ENCODE measurements at regions not wholly inside any gene's neighbourhood (a gene's known extent, or its start where the extent isn't known, plus 50 kb on each side); places are given as distances from the start of the nearest gene placed in this dataset.

- H2AFZ ChIP-seq (ENCODE audit: low read length) = no peak overlapping the region
- H3K4me2 ChIP-seq (ENCODE audit: low read depth, low read length, poor library complexity, severe bottlenecking) = no peak overlapping the region
- H3K9me2 ChIP-seq (replicated peaks; ENCODE audit: low read depth, low read length) = no peaks in the 10 kb centered on the region
- H3K9ac ChIP-seq (ENCODE audit: low read depth, low read length, poor library complexity, severe bottlenecking) = no peak overlapping the region
- H3K36me3 ChIP-seq (ENCODE audit: insufficient read depth, low read length) = no peaks in the 10 kb centered on the region
- no peak overlapping the region for H3K4me3 ChIP-seq (ENCODE audit: low read length, poor library complexity, severe bottlenecking)
- H3K4me1 ChIP-seq (ENCODE audit: insufficient read depth, low read length, poor library complexity, severe bottlenecking) = no peaks in the 10 kb centered on the region
- no peak for TF ChIP-seq EZH2phosphoT487 (IDR thresholded peaks at IDR 0.05; ENCODE audit: borderline replicate concordance)
- TF ChIP-seq, protein P1, sequence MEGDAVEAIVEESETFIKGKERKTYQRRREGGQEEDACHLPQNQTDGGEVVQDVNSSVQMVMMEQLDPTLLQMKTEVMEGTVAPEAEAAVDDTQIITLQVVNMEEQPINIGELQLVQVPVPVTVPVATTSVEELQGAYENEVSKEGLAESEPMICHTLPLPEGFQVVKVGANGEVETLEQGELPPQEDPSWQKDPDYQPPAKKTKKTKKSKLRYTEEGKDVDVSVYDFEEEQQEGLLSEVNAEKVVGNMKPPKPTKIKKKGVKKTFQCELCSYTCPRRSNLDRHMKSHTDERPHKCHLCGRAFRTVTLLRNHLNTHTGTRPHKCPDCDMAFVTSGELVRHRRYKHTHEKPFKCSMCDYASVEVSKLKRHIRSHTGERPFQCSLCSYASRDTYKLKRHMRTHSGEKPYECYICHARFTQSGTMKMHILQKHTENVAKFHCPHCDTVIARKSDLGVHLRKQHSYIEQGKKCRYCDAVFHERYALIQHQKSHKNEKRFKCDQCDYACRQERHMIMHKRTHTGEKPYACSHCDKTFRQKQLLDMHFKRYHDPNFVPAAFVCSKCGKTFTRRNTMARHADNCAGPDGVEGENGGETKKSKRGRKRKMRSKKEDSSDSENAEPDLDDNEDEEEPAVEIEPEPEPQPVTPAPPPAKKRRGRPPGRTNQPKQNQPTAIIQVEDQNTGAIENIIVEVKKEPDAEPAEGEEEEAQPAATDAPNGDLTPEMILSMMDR (conservative IDR thresholded peaks at IDR 0.05; ENCODE audit: low read length) = no peak
- H3F3A ChIP-seq (ENCODE audit: low read depth) = no peaks in the 10 kb centered on the region
- no peaks in the 10 kb centered on the region for H3K79me2 ChIP-seq (ENCODE audit: insufficient read depth, low read length)
- no peaks in the 10 kb centered on the region for H3K9me3 ChIP-seq (ENCODE audit: insufficient read depth, low read depth, low read length)
- H3K27me3 ChIP-seq (ENCODE audit: insufficient read depth, low read length, poor library complexity, severe bottlenecking) = no peaks in the 10 kb centered on the region
- no peaks in the 10 kb centered on the region for H4K20me1 ChIP-seq (ENCODE audit: insufficient read depth, low read length, poor library complexity, severe bottlenecking)
Measured at GRCh38 chr2:7924023-7924762, 757.7 kb upstream of the ID2 start.

DNA sequence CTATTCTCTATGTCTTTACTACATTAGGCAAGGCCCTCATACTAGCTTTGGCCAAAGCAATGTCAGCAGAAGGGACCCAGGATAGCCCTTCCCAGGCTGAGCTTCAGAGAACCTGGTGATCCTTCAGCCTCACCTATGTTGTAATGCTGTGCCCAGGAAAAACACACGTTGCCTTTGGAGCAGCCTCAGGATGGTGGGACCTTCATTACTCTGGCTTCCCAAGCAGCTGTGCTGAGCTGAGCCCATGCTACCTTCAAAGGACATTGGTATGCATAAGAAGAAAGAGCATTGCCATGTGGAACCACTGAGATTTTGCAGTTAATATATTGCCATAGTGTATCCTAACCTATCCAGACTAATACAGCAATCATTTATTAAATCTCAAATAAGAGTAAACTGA is 756.4 kb upstream of the ID2 start:
- H3K9me2 ChIP-seq (replicated peaks; ENCODE audit: low read depth, low read length) = no peaks in the 10 kb centered on the region
- no peak overlapping the region for H3K4me3 ChIP-seq (ENCODE audit: low read length, poor library complexity, severe bottlenecking)
- H3K36me3 ChIP-seq (ENCODE audit: insufficient read depth, low read length) = no peaks in the 10 kb centered on the region

GRCh38 chr2:7927691-7928090 is 754.2 kb upstream of the ID2 start:
- H3F3A ChIP-seq (ENCODE audit: low read depth) = no peaks in the 10 kb centered on the region
- no peak overlapping the region for H3K4me3 ChIP-seq (ENCODE audit: low read length, poor library complexity, severe bottlenecking)
- no peaks in the 10 kb centered on the region for H3K27me3 ChIP-seq (ENCODE audit: insufficient read depth, low read length, poor library complexity, severe bottlenecking)
- no peak overlapping the region for H3K9ac ChIP-seq (ENCODE audit: low read depth, low read length, poor library complexity, severe bottlenecking)
- no peaks in the 10 kb centered on the region for H3K79me2 ChIP-seq (ENCODE audit: insufficient read depth, low read length)
- H4K20me1 ChIP-seq (ENCODE audit: insufficient read depth, low read length, poor library complexity, severe bottlenecking) = no peaks in the 10 kb centered on the region
- H3K9me2 ChIP-seq (replicated peaks; ENCODE audit: low read depth, low read length) = no peaks in the 10 kb centered on the region
- H3K9me3 ChIP-seq (ENCODE audit: insufficient read depth, low read depth, low read length) = no peaks in the 10 kb centered on the region
- no peak overlapping the region for H3K4me2 ChIP-seq (ENCODE audit: low read depth, low read length, poor library complexity, severe bottlenecking)
- TF ChIP-seq, protein P1 (conservative IDR thresholded peaks at IDR 0.05; ENCODE audit: low read length) = no peak
- TF ChIP-seq EZH2phosphoT487 (IDR thresholded peaks at IDR 0.05; ENCODE audit: borderline replicate concordance) = no peak
- no peaks in the 10 kb centered on the region for H3K36me3 ChIP-seq (ENCODE audit: insufficient read depth, low read length)
- no peaks in the 10 kb centered on the region for H3K4me1 ChIP-seq (ENCODE audit: insufficient read depth, low read length, poor library complexity, severe bottlenecking)
- H2AFZ ChIP-seq (ENCODE audit: low read length) = no peak overlapping the region

More for the DNA sequence above, 756.4 kb upstream of the ID2 start:
- H3K79me2 ChIP-seq (ENCODE audit: insufficient read depth, low read length) = no peaks in the 10 kb centered on the region
- H3K9me3 ChIP-seq (ENCODE audit: insufficient read depth, low read depth, low read length) = no peaks in the 10 kb centered on the region
- no peaks in the 10 kb centered on the region for H4K20me1 ChIP-seq (ENCODE audit: insufficient read depth, low read length, poor library complexity, severe bottlenecking)
- no peaks in the 10 kb centered on the region for H3K4me1 ChIP-seq (ENCODE audit: insufficient read depth, low read length, poor library complexity, severe bottlenecking)
- no peak overlapping the region for H2AFZ ChIP-seq (ENCODE audit: low read length)
- TF ChIP-seq, protein P1 (conservative IDR thresholded peaks at IDR 0.05; ENCODE audit: low read length) = no peak
- no peak for TF ChIP-seq EZH2phosphoT487 (IDR thresholded peaks at IDR 0.05; ENCODE audit: borderline replicate concordance)
- no peak overlapping the region for H3K4me2 ChIP-seq (ENCODE audit: low read depth, low read length, poor library complexity, severe bottlenecking)
- no peaks in the 10 kb centered on the region for H3F3A ChIP-seq (ENCODE audit: low read depth)
- H3K27me3 ChIP-seq (ENCODE audit: insufficient read depth, low read length, poor library complexity, severe bottlenecking) = no peaks in the 10 kb centered on the region
- H3K9ac ChIP-seq (ENCODE audit: low read depth, low read length, poor library complexity, severe bottlenecking) = no peak overlapping the region

Measured in Loucy (cell line).